GM21619 (cell line): ENCODE measurements at regions not wholly inside any gene's neighbourhood (a gene's known extent, or its start where the extent isn't known, plus 50 kb on each side); places are given as distances from the start of the nearest gene placed in this dataset.
"Not testable (repeated sequence)": the region's sequence is repeated elsewhere in the genome, so short reads cannot be mapped to it uniquely, and the experiment has no call there.

Experiments used
- ATAC-seq: cut with Tn5 transposase; IDR thresholded peaks from one replicate; pipeline ENCODE4 v1.9.1; 2021; ENCODE audit not compliant: unreplicated experiment

DNA sequence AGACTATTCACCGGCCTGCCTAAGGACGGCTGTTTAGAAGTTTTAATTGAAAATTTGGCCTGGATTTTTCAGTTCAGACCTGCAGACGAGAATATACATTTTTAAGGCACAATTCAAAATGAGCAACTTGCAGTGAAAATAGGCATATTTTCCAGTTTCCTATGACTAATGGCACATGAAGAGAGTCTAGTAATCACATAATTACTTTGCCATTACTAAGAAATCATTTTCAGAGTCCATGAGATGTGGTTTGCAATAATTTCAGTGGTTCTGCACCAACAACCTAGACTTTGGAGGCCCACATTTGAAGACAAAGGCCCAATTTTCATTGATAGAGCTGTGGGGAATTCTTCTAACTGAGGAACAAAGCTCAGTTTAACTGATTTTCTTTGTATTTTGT, 205.3 kb downstream of the SOX2 start:
- ATAC-seq: no peak

DNA sequence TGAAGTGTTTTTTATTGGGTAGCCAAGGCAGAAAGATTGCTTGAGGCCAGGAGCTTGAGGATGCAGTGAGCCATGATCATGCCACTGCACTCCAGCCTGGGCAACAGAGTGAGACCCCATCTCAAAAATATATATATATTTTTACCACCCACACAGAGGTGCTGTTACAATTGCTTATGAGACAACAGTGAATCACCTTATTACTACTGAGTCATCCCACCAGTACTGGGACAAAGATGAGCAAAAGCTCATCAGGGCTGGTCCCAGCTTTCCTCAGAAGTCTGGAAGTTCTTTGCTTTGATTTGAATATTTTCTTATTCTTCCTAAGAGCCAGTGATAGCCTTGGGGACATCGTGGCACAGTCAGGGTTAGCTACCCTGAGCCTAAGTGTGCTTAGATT, 207.7 kb downstream of the SOX2 start:
- no peak for ATAC-seq

DNA sequence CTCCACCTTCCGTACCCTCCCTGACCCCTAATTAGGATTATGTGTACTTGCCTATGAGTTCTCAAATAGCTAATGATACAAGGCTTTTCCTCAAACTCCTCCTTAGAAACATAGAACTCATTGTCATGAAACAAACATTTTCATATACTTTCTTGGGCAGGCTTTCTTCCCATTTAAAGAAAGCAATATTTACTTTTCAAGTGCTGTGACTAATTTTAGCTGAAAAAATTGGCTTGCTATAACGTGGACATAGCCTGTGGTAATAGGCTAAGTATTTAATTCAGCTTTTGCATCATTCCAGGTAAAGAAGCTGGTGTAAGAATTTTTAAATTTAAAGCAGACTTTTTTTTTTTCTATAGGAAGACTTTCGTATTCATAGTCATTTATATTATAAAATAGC, 208.7 kb downstream of the SOX2 start:
- no peak for ATAC-seq

GRCh38 chr3:181921220-181921619, 209.5 kb downstream of the SOX2 start:
- ATAC-seq: peak; percentile 95

DNA sequence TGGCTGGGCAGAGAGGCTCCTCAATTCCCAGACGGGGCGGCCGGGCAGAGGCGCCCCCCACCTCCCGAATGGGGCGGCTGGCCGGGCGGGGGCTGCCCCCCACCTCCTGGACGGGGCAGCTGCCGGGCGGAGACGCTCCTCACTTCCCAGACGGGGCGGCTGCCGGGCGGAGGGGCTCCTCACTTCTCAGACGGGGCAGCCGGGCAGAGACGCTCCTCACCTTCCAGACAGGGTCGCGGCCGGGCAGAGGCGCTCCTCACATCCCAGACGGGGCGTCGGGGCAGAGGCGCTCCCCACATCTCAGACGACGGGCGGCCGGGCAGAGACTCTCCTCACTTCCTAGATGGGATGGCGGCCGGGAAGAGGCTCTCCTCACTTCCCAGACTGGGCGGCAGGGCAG, 214.1 kb downstream of the SOX2 start:
- ATAC-seq: not testable (repeated sequence)

- no peak for ATAC-seq
These were observed 217.8 kb downstream of the SOX2 start for GRCh38 chr3:181929501-181929900.

GRCh38 chr3:181930105-181930504, 218.4 kb downstream of the SOX2 start:
- no peak for ATAC-seq

DNA sequence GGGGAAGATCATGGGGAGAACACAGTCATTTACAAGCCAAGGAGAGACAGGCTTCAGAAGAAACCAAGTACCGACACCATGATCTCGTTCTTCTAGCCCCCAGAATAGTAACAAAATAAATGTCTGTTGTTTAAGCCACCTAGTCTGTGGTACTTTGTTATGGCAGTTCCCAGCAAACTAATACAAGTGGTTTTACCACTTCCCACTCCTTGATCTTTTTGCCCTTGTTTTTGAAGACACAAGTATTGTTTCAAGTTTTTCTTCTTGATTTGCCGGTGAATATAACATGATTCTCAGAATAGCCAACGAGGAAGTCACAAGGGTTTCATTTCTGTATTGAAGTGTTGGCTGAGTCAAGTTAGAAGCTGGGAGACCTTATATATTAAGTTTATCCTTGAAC, 220.3 kb downstream of the SOX2 start:
- peak; percentile 69 for ATAC-seq

DNA sequence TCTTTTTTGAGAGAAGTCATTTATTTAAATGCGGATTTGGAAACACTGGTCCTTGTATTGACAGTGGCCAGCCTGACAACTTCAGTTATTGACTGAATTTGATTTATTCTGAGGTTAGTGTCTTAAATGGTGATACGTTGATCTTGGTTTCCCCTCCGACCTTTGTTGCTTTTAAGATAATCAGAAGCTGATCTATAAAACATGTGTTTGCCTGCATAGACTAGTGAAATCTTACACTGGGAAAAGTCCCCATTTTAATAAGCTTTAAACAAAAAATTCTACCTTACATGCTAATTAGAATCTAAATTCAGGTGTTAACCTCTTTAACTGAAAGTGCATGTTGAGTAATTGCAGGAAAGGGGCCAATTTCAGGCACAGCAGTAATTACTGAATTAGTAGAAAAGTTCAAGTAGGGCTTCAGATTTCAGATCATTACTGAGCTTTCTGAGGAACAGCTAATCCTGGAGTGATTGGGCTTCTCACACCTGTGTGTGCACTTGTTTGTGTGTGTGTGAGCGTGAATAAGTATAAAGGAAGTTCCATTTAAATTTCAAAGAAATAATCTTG, 221.4 kb downstream of the SOX2 start:
- no peak for ATAC-seq

GRCh38 chr3:181935915-181936314, 224.2 kb downstream of the SOX2 start:
- ATAC-seq: no peak

DNA sequence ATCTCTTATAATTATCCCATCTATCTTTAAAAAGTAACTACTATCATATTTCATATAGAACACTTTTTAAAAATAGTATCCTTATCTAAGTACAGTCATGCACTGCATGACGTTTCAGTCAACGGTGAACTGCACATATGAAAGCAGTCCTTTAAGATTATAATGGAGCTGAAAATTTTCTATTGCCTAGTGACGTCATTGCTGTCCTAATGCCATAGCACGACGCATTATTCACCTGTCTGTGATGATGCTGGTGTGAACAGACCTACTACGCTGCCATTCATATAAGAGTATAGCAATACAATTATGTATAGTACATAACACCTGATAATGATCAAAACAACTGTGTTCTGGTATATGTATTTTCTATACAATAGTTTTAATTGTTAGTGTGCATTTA, 225.0 kb downstream of the SOX2 start:
- no peak for ATAC-seq

DNA sequence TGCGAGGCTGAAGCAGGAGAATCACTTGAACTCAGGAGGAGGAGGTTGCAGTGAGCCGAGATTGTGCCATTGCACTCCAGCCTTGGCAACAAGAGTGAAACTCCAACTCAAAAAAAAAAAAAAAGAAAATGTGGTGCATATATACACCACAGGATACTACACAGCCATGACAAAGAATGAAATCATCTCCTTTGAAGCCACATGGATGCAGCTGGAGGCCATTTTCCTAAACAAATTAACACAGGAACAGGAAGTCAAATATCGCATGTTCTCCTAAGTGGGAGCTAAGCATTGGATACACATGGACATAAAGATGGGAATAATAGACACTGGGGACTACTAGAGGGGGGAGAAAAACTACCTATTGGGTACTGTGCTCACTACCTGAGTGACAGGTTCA, 226.9 kb downstream of the SOX2 start:
- not testable (repeated sequence) for ATAC-seq

DNA sequence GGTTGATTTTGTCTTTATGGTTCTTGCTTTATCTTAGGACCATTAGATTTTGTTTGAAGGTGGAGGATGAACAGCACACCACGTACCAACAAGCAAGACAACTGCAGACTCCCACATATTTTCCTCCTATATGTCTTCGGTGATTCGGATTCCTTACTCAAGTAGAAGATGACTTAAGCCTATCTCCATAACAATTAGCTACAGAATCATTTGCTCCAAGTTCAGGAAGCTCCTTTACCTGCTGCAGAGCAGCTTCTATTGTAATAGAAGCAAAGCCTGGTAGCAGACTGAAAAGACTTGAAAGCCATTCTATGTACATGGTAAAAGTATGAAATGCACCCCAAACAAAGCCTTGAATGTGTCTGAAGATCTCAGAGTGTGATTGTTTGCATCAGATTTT, 229.0 kb downstream of the SOX2 start:
- no peak for ATAC-seq

DNA sequence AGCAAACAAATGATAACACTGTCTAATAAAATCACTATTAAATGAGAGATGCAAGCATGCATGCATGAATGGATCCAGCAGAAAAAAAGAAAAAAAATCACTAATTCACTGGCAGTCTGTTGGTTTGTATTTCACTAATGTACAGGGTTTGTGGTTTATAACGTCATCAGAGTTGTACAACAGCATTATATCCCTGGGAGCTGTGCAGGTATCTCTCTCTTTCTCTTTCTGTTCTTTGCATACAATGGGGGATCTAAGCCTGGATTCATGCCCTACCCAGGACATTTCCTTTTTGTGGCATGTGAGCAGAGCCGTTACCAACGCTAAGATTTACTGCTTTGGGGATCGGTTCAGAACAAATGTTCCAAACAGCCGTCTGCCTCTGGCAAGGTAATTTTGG, 229.5 kb downstream of the SOX2 start:
- ATAC-seq: peak; percentile 66

GRCh38 chr3:181943285-181943684, 231.6 kb downstream of the SOX2 start:
- no peak for ATAC-seq

- ATAC-seq: no peak
These were observed 235.9 kb downstream of the SOX2 start for GRCh38 chr3:181947606-181948005.

DNA sequence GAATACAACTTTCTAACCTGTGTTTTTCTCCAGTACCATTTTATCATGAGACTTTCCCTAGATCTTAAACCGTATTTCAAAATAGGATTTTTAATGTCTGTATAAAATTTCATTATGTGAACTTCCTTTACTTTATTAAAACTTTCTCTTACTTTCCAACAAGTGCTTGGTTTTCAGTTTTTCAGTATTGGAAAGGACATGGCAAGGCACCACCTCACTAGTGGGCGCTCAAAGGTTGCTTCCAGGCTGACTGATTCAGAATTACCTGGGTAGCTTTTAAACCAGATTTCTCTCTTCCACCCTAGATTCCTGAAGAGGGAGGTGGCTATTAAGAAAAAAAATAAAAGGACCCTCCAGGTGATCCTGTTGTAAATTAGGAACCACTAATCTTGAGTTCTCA, 236.6 kb downstream of the SOX2 start:
- ATAC-seq: no peak

GRCh38 chr3:181952221-181952620, 240.5 kb downstream of the SOX2 start:
- ATAC-seq: no peak

DNA sequence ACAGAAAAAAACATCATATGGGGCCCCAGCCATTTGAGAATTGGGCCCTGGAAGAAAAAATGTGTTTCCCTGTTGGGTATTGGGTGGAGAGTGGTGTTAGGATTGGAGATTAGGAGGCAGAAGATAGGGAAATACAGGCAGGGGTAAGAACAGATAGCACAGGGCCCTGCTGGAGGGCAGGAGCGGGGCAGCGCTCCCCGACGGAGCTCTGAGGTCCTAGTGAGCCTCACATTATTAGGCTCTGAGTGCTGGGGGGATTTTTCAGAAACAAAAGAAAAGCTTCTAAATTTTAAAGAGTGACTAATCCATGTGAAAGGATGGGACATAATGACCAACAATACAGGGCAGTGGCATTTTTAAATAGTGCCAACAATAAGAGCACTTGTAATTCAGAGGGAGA, 241.2 kb downstream of the SOX2 start:
- ATAC-seq: no peak

DNA sequence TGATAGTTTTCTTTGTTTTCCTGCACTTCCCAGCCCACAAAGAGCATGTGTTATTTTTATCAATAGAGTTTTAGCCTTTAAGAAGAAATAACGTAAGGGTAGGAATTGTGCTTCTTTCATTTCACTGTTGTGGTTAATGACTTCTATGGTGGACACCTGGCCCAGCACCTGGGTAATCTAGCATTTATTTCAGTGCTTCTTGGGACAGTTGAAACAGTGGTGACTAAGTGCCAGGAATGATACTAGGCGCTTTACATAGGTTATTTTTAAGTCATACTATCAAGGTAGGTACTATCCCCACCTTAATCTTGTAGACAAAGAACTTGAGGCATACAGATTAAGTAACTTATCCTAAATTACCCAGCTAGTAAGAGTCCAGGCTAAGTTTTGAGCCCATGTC, 243.8 kb downstream of the SOX2 start:
- peak; percentile 56 for ATAC-seq

DNA sequence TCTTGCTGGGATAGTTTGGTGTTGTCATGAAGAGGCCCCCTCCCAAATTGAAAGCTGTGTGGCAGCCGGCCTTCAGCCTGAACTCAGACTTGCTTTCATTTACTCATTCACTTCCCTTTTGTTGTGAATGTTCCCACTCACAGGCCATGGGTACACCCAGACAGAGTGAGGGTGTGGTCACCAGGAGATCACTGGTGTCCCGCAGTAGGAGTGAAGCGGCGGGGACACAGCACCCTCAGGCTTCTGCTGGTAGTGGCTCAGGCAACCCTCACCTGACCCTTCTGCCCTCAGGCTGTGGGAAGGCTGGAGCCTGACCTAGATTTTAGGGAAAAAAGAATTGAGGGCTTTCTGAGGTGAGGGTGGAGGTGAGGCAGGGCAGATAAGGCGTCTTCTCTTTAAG, 244.4 kb downstream of the SOX2 start:
- no peak for ATAC-seq

- ATAC-seq: no peak
These were observed 254.7 kb downstream of the SOX2 start for GRCh38 chr3:181966393-181966792.

- no peak for ATAC-seq
These were observed 258.2 kb downstream of the SOX2 start for GRCh38 chr3:181969925-181970324.

DNA sequence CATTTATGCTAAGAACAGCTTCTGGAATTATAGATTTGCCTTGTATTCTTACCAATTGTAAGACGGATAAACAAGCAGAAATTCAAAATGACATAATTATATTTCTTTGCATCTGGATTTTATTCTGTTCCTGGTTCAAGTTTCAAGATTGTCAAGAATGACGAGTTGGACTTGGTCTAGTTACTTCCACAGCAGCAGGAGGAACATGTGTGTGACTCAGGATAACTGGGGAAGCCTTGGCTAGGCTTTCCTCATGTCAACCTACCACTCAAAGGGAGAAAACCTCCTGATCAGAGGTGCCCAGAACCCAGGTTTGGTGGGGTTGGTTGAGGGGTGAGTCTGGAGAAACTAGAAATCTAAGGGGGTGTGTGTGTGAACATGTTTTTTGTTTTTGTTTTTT, 259.7 kb downstream of the SOX2 start:
- no peak for ATAC-seq
